Suprapubic skin (tissue), 4 donors: ENCODE measurements at regions not wholly inside any gene's neighbourhood (a gene's known extent, or its start where the extent isn't known, plus 50 kb on each side); places are given as distances from the start of the nearest gene placed in this dataset.

Experiments
- EP300 ChIP-seq: sonication (generic); formaldehyde crosslinking; IDR thresholded peaks from one replicate; pipeline ENCODE4 v1.6.1; 2017; ENCODE audit warnings: antibody characterized with exemption
- POLR2A ChIP-seq, 2 donors: fragments of 450-650 bp; IDR thresholded peaks; one replicate each; pipeline ENCODE4 v1.6.1; 2017; ENCODE audit warnings: antibody characterized with exemption in 2 of 2, mild to moderate bottlenecking in 2 of 2, moderate library complexity in 2 of 2
- POLR2AphosphoS5 ChIP-seq, 3 donors: sonication (generic); formaldehyde crosslinking; IDR thresholded peaks; one replicate each; pipeline ENCODE4 v1.6.1; 2017; ENCODE audit warnings: antibody characterized with exemption in 3 of 3
- TF ChIP-seq, protein P1 (sequence below), 2 donors: fragments of 200-600 bp in 1 of 2; fragments of 450-650 bp in 1 of 2; sonication (generic) in 1 of 2; IDR thresholded peaks; one replicate each; pipeline ENCODE4 v1.5.1; 2016 to 2019; ENCODE audit warnings: antibody characterized with exemption in 2 of 2, mild to moderate bottlenecking in 1 of 2, moderate library complexity in 1 of 2

DNA sequence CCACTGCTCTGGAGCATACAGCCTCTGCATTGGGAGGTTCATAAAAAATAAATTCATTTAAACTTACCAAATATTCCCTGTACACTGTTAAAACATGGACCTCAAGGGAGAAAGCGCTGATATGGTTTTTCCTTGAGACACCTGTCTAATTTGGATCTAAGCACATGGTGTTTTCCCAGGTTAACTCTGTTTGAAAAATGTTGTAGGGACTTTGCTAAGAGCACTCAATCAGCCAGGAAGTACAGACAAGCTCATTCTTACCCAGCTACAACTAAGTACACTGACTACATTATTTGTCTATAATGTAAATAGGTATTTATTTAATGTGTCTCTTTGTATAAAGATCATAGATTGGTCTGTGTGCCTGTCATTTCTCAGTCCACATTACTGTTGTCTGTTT is 61.8 kb upstream of the BCAR3 start:
- TF ChIP-seq, protein P1, sequence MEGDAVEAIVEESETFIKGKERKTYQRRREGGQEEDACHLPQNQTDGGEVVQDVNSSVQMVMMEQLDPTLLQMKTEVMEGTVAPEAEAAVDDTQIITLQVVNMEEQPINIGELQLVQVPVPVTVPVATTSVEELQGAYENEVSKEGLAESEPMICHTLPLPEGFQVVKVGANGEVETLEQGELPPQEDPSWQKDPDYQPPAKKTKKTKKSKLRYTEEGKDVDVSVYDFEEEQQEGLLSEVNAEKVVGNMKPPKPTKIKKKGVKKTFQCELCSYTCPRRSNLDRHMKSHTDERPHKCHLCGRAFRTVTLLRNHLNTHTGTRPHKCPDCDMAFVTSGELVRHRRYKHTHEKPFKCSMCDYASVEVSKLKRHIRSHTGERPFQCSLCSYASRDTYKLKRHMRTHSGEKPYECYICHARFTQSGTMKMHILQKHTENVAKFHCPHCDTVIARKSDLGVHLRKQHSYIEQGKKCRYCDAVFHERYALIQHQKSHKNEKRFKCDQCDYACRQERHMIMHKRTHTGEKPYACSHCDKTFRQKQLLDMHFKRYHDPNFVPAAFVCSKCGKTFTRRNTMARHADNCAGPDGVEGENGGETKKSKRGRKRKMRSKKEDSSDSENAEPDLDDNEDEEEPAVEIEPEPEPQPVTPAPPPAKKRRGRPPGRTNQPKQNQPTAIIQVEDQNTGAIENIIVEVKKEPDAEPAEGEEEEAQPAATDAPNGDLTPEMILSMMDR (IDR thresholded peaks at IDR 0.05): no peak
- TF ChIP-seq POLR2A (IDR thresholded peaks at IDR 0.05): no peak
- no peak for TF ChIP-seq EP300
- TF ChIP-seq POLR2AphosphoS5 (IDR thresholded peaks at IDR 0.05): no peak
